Hepatic stellate cell (primary cell): ENCODE measurements at regions not wholly inside any gene's neighbourhood (a gene's known extent, or its start where the extent isn't known, plus 50 kb on each side); places are given as distances from the start of the nearest gene placed in this dataset.

ENCODE experiments used
- DNase-seq: peaks from one replicate; pipeline ENCODE4 v3.0.0; 2011; ENCODE audit warnings: low spot score

DNA sequence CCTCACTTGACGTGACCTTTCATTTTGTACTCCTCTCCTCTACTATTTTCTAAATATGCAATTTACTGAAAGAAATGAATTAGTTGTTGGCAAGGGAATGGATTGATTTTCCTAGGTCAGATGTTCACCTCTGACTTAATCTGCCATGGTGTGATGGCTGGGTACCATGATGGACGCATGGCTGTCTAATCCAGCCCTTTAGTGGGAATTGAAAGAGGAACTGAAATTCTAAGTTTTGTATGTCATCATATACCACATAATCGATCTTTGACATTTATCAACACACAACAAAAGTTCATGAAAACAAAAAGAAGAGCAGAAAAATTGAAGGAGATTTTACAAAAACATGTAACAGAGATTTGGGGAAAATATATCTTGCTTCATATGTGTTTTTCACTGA is 331.3 kb upstream of the SNX7 start:
- no peak for DNase-seq

DNA sequence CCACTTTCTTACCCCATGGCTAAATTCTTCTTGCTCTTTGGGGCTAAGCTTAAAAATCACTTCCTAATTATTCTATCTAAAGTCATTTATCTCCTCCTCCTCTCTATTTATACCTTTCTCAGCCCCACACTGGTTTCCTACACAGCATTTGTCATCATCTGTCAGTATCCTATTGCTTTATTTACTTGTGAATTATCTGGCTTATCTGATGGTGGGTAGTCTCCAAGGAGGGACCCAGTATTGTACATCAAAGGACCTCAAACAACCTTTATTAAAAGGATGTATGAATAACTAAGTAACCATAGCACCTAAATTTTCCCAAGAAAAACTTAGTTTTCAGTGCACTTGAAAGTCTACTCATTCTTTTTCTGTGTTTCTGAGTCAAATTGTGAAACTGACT is 332.7 kb upstream of the SNX7 start:
- no peak for DNase-seq

DNA sequence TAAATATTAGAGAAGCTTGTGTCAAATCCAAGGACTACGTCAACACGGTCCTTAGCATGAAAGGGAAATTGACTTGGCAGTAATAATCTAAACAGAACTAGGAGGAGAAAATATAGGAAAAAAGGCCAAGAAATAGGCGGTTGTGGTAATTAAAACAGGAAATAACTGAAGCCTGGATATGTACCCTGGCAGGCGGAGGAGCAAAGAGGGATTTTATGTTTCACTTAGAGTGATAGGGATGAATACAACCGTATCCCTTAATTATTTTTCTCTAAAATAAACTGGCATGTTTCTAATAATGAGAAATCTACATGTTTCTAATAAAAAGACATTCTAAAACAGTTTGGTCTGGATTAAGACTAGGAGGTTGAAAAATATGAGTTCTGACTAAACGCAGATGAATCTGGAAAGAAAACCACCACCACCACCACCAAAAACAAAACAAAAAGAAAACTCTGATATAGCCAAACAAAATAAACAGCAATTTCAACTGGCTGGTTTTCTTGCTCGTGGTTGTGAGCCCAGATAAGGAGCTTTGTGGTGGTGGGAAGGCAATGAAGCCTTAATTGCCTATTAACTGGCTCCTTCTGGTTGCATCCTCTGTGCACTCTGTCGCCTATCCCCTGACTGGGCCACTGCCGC is 334.2 kb upstream of the SNX7 start:
- peak; percentile 7 for DNase-seq

DNA sequence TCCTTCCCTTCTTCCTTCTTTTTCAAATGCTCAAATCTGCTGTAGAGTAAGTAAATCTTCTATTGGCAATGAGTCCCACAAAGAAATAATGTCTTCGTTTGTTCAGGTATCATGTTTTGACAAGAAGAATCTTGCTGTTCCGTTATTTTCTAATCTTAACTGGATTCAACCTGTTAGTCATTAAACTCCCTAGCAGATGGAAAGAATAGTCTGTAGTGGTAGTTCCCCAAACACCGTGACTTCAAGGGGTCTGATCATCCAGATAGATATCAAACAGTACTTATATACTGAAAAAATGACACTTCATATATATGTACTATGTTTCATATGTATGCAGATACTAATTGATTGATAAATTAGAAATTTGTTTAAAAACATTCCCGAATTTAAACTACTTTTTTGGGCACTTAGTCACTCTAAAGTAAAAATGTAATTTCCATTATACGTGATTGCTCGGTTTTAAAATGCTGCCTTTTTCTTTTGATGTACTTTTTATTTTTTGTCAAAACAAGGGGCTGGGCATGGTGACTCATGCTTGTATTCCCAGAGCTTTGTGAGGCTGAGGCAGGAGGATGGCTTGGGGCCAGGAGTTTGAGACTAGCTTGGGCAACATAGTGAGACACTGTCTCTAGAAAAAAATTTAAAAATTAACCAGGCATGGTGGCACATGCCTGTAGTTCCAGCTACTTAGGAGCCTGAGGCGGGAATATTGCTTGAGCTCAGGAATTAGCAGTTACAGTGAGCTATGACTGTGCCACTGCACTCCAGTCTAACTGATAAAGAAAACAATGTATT is 335.7 kb upstream of the SNX7 start:
- DNase-seq, result no peak

DNA sequence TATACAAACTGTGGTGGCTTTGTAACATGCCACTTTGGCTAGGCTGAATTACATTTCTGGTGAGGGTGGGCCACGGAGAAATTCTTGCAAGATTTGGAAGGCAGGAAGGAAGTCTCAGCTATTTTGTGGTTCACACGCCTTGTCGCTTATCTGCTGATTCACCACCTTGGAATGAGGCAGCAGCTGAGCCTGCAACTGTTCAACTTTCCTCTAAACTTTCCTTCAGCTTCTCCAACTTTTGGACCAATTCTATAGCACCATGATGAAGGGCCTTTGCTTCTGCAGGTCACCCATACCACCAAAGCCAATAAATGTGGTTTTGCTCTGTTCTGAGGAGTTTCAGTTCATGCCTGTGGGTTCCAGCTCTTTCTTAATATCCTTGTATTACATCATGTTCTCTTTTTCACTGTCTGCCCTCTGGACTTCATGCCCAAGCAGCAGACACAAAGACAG is 337.6 kb upstream of the SNX7 start:
- DNase-seq, result peak; percentile 53

DNA sequence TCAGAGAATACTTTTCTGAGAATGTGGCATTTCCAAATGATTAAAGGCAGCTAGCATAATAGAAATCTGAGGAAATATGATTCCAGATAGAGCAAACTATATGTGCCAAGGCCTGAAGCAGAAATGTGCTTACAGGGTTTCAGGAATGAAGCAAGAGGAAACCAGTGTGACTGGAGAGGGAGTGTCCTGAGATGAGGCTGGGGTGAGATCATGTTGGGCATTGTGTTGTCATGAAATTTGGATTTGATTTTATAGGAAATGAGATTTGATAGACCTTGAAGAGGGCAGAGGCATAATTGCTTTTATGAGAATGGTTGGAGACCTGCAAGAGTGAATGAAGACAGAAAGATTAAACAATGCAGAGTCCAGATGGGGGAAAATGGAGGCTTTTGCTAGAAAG is 338.1 kb upstream of the SNX7 start:
- peak; percentile 29 for DNase-seq

DNA sequence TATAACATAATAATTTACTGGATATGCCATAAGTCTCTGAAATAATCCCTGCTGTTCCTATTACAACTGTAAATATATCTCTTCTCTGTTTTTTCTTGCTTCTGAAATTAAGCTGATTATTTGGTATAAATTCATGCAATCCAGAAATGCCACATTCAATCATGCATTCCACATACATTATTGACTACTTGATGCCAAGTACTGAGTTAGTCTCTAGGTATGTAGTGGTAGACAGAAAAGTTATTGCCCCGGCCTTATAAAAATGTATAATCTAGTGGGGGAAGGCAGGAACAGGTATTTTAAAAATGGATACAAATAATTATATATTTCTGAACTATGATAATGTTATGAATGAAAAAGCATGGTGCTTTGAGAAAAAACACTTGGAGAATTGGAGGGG is 338.6 kb upstream of the SNX7 start:
- no peak for DNase-seq

DNA sequence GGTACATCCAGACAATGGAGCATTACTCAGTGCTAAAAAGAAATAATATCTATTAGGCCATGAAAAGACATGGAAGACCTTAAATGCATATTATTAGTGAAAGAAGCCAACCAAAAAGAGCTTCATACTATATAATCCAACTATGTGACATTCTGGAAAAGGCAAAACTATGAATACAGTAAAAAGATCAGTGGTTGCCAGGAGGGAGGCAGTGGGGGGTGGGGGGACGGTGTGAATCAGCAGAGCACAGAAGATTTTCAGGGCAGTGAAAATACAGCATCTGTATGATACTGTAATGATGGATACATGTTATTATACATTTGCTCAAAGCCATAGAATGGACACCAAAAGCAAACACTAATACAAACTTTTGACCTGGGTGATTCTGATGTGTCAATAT is 339.4 kb upstream of the SNX7 start:
- no peak for DNase-seq

DNA sequence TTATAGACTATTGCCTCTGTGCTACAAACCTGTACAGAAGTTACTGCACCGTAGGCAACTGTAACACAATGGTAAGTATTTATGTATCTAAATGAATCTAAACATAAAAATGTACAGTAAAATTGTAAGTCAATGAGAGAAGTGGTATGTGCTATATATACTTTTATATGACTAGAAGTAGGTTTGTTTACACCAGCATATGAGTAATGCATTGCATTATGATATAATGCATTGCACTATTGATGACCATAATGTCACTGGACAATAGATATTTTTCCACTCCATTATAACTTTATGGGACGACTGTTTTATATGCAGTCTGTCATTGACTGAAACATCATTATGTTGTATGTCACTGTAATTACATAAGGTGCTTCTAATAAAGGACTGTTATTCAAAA is 340.3 kb upstream of the SNX7 start:
- DNase-seq, result no peak

DNA sequence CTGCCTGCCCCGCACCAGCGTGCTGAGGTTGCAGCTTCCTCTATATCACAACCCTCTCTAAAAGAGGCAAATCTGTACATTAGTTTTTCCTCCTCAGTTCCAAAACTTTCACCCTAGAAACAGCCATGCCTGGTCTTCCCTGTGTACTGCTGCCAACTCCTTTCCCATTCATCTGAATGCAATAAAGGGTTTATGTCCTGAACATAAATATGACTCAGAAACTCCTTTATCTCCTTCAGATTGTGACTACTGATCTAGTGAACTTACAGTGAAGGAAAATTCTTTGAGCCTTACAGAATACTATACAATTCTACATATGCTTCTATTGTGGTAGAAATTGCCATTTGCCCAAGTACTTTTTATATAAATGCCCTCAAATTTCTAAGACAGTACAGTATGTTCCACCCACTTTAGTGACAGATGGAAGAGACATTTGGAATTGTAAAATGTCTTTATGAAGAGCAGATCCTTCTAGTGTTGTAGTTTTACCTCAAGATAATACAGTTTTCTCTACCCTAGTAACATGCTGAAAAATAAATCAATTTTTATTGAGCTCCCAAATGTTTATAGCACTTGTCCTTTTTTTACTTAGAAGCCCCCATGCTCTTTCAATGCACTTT is 345.1 kb upstream of the SNX7 start:
- no peak for DNase-seq

DNA sequence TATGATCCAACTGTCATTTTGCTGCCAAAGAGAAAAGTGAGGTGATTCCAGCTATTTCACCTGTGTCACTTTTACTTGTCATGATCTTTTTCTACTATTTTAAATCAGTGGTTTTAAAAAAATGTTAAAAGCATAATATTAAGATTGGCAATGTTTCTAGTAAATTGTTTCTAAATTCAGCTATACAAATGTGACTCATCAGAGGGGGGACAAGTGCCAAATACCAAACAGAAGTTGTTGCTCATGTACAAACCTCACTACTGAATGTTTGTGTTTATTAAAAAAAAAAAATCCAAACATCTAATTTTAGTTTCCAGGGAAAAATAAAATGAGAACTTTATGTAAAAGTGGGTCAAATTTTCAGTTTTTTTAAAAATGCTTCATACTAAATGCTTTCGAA is 346.2 kb upstream of the SNX7 start:
- DNase-seq, result peak; percentile 6

DNA sequence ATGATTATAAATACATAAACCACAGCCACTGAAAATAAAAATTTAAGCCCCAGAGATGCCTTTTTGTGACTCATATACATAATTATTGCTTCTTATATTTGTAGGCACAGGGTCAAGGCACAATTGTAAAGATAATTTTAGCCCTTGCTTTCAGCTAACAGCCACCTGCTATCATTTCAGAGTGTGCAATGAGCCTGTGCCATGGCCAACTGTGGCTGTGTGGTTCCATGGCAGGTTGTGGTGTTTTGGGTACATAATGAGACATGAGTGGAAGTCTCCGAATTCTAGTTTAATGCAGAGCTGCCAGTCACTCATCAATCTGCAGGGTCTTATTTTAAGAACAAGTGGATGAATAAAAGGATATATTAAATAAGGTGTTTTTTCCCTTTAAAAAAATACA is 346.9 kb upstream of the SNX7 start:
- DNase-seq, result no peak

DNA sequence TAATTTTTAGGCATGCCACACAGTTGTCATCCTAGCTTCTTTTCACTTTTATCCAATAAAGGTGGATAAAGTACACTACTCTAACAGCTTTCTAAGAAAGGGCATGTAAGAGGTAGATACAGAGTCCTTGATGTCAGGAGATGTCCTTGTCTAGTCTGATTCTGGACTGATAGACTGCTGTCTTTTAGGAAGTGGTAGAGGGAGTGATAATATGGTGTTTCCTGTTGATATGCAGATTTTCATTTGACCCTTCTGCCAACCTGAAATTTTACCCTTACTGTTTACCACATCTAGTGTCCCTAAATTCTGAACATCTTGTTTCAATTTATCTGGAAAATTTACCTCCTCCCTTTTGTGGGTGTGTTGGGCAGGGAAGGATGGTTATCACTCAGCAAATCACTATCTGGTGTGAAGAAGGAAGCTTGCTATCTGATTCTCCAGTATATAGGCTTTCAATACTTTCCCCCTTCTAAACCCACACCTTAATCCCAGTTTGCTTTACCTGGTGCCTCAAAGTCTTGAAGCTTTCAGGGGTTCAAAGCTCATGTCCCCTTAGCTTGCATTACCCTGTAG is 354.9 kb upstream of the SNX7 start:
- no peak for DNase-seq

DNA sequence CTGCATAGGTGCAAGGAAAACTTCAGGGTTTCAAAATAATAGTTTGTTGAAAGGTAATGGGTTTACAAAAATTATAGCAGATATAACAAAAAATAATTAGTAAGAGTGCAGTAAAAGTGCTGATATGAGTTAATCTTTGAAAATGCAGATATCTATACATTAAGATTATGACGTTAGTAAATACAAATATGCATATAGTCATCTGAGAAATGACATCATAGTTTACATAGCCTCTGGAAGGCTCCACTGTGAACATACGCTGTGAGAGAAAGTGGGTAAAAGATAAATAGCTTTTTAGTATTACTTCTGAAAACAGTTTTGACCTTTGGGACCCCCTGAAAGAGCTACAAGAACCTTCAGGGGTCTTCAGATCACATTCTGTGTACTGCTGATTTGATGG is 356.2 kb upstream of the SNX7 start:
- DNase-seq, result no peak

DNA sequence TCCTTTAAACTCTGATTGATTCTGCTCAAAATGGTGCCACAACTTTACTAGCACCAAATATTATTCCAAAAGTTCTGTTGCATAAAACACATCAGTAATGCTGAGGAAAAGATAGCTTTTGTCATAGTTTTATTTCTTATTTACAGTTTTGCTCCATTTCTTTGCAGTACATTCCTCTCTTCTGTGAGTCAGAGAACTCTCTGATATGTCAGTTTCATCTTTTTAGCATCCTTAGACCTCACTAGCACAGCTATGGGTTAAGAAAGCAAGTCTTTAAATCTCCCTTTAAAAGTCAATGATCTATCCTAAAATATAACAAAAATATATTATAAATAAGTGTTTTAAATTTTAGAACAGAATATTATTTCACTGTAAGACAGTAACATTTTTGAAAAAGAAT is 356.6 kb upstream of the SNX7 start:
- DNase-seq, result no peak

DNA sequence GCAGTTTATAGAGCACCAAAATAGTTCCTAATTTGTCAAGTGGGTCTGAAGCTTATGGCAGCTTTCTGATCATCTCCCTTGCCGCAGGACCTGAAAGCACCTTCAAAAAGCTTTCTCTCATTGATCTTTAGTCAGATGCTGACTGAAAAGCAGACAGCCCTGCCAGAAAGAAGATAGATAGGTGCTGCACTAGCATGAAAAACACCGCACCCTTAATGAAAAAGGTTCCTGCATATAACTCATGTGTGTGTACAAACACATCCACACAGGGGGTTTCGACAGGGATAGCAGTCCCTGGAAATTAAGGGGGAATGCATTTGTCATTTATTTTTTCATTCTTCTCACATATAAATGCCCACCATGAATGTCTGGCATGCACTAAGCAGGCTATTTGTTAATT is 361.7 kb upstream of the SNX7 start:
- no peak for DNase-seq

DNA sequence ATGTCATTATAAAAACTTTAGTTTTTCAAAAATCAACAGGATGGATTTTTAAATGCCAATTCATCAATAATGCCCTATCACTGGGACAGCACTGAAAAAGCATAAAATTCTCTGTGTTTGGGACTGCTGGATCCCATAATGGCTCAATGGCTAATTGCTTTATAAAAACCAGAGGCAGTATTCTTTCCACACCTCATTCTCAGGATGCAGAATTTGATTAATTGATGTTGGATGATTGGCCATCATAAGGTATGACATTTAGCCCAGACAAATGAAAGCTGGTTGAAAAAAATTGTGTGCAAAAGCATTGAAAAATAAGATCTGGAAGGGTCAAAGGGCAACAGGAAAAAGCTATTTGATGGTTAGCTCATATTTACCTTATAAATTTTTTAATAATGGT is 362.2 kb upstream of the SNX7 start:
- DNase-seq, result no peak

DNA sequence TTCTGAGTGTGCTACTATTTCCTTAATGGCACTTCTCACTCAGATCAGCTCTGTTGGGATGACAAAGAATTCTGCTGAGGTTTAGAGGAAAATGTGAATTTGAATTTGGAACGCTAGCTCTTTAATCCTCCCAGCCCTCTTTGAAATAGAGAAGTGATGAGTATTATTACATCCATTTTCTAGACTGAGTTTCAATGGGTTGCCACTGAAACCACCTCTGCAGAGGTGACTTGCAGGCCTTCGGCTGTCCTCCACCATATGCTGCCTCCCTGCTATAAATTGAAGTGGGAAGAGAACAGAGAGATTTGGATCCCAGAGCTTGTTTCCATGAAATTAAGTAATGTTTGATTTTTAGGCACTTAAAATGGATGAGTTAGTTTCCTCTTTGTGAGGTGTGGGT is 363.2 kb upstream of the SNX7 start:
- no peak for DNase-seq

DNA sequence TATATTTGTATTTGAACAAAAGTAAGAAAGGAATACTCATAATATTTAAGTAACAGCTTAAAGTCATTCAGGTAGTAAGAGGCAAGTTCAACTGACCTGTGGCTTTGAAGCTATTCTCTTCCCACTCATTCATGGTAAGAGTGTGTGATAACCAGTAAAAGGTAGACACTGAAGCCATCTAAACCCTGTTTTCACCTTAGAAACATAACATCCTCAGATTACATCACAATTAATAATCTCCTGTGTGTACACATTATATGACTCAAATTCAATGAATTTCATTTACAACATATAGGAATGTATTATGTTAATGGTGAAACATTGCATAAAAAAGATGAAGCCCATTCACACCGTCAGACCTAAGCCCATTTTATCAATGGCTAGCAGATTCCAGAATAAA is 364.8 kb upstream of the SNX7 start:
- DNase-seq, result no peak

DNA sequence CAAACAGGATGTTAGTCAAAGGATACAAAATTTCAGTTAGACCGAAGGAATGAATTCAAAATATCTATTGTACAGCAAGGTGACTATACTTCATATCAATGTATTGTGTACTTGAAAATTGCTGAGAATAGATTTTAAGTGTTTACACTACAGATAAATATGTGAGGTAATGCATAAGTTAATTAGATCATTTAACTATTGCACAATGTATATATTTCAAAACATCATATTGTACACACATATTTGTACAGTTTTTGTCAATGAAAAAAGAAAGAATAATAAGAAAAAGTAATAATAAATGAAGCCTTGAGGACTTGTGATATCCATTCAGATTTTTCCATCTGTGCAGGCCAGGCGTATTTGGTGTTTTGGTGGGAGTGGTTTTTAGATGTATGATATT is 367.4 kb upstream of the SNX7 start:
- DNase-seq, result no peak

DNA sequence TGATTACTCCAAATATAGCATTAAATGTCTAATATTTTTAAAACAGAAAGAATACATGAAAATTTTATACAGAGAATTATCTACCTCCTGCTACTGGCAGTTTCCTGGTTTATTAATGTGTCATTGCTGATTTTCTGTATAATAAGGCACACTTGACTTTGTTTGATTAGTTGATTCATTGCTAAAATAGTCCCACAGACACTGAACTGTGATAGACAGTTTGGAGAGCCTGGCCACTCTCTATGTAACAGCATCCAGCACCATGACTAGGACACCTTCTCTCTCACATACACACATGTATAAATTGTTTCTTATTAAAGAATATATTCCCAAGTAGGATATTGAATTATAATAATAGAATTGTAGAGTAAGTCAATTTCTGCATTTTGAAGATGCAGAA is 368.5 kb upstream of the SNX7 start:
- DNase-seq, result no peak

DNA sequence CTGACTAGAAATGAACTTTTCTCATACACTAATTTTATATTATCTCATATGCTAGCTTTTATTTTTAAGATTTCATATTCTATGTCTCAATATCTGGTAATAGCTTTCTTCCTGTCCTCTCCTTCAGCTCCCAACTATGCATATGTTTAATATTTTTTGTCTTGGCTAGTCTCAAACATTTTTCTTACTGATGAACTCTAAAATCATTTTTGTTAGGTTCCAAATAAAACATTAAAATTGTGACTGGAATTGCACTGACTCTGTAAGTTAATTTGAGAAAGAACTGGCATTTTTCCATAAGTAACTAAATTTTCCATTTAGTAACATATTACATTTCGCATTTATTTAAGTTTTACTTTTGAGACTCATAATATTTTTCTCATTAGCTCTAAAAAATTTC is 368.5 kb upstream of the DPYD start:
- DNase-seq, result no peak

DNA sequence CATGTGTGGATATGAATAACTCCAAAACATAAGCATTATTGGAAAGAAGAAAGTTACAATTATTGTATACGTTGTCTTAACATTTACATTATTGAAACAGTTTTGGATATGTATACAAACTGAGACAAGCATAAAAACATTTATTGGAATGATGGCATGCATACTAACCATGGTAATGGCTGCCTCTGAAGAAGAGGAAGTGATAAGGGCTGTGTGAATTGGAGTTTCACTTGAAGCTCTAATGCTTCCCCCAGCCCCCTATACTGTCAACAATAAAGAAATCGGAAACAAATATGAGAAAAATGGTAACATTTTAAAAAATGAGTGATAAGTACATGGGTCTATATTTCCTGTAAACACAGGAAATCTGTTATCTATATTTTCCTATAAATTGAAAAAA is 367.7 kb upstream of the DPYD start:
- DNase-seq, result no peak
